ENCODE measurements at regions not wholly inside any gene's neighbourhood (a gene's known extent, or its start where the extent isn't known, plus 50 kb on each side); places are given as distances from the start of the nearest gene placed in this dataset.

GRCh38 chr1:201589186-201589585 lies 50.3 kb downstream of the NAV1 start:
- no peak for DNase-seq

DNA sequence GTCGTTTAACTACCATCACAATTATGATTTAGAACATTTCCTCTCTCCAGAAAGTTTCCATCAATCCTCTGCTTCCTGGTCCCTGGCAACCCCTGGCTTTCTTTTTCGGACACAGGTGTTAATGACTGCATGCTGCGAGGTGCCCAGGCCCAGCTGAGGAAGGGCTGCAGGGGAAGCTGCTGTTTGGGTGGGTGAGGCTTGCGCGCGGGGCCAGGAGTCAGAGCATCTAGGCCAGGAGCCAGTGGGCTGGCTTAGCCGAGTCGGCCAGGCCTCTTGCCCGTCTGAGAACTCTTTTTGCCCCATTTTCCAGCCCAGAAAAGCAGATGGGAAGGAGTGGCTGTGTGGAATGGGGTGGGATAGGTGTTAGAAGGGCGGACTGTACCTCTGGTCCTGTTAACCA lies 51.5 kb downstream of the NAV1 start:
- DNase-seq = no peak

- no peak for DNase-seq
These were observed 52.4 kb downstream of the NAV1 start for GRCh38 chr1:201591348-201591747.

- DNase-seq = no peak
These were observed 53.1 kb downstream of the NAV1 start for GRCh38 chr1:201591981-201592380.

- no peak for DNase-seq
These were observed 54.4 kb downstream of the NAV1 start for GRCh38 chr1:201593200-201593921.

DNA sequence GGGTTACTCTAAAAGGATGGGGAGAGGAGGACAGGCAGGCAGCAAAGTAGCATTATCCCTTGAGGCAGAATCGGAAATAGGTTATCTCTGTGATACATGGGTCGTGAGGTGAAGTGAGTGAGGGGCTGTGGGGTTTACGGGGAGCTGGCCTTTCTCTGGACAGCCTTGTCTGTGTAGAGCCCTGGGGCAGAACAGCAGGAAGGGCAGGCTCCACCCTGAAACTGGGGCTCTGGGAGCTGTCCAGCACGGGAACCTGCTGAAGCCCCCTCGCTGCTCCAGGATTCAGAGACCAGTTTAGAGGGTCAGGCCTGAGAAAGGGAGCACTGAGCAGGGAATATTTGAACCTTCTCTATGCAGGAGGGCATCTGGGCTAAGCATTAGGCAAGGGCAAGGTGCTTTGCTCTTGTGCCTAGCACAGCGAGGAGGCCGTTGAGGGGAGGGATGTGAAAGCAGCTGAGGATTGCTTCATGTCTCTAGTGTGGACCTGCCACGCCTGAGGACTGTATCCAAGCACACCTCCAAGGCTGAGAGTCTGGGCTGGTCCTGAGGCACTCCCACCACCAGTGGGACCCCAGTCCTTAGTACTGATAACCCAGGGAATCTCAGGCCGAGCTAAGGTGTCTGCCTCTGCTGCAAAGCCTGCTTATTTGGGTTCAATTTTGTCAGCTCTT lies 55.8 kb downstream of the NAV1 start:
- no peak for DNase-seq

DNA sequence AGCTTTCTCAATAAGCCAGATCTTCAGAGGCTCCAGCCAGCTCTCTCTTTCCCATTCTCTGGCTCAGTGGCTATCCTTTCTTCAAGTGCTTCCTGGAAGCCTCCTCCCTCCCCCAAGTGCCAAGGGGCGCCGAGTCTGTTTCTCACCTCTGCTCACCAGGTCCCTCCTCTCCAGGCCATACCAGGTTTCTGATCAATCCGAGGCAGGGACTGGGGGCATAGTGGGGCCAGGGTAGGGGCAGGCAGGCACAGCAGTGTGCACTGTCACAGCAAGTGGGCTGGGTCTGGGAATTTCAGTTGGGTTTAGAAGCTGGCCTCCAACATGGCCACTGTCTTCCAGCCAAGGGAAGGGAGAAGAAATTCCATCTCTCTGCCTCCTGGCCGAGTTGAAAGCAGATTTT lies 56.5 kb downstream of the NAV1 start:
- no peak for DNase-seq

GRCh38 chr1:201596101-201596868 lies 57.4 kb downstream of the NAV1 start:
- DNase-seq = no peak

GRCh38 chr1:201597551-201598230 lies 58.8 kb downstream of the NAV1 start:
- DNase-seq = no peak

DNA sequence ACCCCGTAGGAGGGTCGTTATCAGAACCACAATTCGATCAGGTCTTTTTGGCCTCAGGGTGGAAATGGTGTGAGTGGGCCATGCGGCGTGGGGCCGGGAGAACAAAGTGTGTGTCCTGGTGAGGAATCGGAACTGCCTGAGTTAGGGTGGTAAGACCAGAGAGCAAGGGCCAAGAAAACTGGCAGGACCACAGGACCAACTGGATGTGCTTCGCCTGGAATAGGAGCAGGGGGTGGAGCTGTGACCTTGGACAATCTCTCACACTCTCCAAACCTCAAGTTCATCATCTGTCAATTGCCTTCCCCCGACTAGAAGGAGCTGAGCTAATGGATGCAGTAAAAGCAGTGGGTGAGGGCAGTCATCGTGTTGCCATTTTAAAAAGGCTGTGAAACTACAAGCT lies 59.5 kb downstream of the NAV1 start:
- no peak for DNase-seq

- DNase-seq = no peak
These were observed 60.0 kb downstream of the NAV1 start for GRCh38 chr1:201598973-201599372.

- DNase-seq = no peak
These were observed 60.6 kb downstream of the NAV1 start for GRCh38 chr1:201599548-201599947.

DNA sequence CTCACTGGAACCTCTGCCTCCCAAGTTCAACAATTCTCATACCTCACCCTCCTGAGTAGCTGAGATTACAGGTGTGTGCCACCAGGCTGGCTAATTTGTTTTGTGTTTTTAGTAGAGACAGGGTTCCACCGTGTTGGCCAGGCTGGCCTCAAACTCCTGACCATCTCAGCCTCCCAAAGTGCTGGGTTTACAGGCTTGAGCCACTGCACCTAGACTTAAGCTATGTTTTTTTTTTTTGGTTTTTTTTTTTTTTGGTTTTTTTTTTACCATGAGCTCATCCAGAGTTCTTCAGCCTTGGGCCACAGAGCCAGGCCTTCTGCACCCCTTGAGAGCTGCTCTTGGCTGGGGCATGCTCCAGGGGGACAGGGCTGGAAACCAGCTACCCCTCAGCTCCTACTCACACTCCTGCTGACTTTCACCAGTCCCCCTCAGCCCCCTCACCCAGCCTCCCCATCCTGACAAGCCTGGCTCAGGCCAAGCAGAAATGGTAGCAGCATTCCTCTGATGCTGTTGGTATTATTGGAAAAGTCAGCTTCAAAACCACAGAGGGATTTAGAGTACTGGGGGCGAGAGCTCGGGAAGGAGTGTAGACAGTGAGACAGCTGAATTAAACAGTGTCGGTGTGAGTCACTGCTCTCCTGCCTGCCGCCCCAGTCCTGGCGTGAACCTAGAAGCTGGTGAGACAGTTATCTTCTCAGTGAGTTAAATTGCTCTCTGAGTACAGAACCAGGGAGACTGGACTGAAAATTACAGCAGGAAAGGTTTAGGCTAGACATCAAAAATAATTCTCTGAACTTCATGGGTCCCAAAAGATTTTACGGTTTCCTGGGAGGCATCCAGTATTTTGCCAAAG lies 63.7 kb downstream of the NAV1 start:
- no peak for DNase-seq

DNA sequence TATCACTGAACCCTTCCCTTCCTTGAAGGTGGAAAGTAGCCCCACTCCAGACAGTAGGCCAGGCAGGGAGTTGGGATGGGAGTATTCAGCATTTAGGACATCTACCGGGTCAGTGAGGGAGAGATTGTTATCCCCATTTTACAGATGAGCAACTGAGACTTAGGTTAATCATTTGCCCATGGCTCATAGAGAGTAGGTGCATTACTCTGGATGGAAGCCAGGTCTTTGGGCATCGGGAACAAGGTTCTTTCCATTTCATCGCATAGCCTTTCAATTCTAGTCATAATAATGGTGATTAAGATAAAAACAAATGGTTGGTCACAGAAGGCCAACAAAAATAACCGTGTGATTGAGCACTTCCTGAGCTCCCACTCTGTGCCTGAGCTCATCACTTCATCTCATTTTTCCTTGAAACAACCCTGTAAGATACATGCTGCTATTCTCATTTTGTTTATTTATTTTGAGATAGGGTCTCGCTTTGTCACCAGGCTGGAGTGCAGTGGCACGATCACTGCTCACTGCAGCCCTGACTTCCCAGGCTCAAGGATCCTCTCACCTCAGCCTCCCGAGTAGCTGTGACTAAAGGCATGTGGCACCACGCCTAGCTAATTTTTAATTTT lies 64.8 kb downstream of the NAV1 start:
- no peak for DNase-seq

DNA sequence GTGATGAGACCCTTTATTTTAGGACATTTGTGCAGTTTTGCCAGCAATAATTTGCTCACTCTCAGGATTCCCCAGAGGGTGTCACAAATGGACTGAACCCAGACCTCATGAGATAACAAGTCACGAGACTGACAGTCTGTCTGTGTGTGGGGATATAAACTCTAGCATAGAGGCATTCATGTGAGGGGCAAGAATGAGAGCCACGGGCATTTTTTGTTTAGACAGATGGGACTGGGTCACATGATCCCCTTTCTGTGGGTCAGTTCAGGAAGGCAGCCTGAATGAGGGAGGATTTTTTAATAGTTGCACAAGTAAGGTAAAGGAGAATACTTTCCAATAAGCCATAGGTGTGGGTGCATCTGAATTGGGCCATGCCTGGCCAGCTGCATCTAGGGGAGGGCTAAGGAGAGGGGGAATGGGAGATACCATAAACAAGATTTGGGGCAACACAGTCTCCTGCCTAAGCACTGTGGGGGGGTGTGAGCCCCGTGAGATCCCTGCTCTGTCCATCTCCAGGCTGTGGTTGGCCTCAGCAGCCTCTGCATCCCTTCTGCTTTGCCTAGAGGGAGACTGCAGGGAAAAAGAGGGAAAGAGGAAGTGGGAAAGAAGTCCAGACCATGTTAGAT lies 66.6 kb downstream of the NAV1 start:
- DNase-seq = no peak

DNA sequence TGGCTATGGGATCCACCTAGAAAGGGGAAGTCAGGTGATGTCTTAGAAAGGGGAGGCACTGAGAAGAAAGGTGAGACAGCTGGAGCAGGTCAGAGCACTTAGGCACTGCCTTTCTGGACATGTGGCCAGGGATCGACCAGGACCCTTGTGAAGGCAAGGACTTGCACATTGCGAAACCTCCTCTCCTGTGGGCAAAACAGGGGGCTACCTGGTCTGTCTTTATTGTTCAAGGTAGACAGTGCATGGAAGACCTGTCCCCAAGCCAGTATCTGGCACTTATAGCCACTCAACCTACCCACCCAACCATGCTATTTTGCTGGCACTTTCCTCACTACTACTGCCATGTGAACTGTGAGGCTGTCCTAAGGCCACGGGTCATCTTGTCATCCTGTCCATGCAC lies 67.2 kb downstream of the NAV1 start:
- no peak for DNase-seq

DNA sequence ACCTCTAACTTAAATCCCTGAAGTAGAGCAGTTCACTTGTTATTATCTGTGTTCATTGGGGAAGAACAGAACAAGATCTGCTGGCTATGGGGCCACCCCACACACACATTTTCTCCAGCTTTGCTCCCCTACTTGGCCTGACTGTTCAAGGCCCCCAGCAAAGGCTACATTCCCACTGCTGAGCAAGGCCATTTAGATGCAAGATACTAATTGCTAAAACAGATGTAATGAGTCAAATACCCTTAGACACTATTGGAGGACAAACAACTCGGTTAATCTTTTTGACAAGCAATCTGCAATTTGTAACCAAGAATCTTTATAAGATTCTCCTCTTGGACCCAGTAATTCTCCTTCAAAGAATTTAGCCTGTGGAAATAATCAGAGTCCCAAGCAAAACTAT lies 67.7 kb downstream of the NAV1 start:
- DNase-seq = no peak

DNA sequence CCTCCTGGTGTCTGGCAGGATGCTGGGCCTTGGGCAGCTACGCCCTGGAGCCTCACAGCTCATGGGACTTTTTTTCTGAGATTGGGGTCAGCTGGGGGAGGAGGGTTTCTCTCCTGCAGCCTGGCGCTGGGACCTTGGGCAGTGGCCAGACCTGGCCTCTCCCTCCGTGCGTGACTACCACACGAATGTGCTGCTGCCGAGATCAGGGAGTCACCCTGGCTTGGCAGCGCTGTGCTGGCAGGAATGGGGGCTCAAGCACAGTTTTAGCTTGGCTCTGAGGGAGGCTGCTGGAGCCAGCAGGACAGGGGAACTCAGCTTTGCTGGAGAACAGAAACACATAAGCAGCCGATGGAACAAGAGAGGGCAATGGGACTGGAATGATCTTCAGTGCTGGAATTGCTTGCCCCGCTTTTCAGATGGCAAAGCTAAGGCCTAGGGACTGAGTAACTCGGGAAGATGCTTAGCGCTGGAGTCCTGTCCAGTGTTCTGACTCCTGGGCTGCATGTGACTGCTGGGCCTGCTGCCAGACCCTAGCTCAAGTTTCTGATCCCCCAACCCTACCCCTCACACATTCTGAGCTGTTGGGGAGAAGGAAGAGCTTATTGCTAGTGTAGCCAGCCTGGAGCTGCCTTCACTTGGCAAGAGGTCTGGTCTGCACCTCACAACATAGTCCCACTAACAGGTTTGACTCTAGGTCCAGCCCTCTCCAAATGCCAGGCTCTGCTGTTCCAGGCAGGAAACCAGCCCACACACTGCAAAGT lies 69.9 kb downstream of the NAV1 start:
- DNase-seq = no peak

- no peak for DNase-seq
These were observed 70.9 kb downstream of the NAV1 start for GRCh38 chr1:201609661-201610318.

- DNase-seq = no peak
These were observed 71.9 kb downstream of the NAV1 start for GRCh38 chr1:201610858-201611257.

Measured in NCI-H1048 (cell line).